ENCODE measurements at regions not wholly inside any gene's neighbourhood (a gene's known extent, or its start where the extent isn't known, plus 50 kb on each side); places are given as distances from the start of the nearest gene placed in this dataset.
"Not testable (repeated sequence)": the region's sequence is repeated elsewhere in the genome, so short reads cannot be mapped to it uniquely, and the experiment has no call there.

DNA sequence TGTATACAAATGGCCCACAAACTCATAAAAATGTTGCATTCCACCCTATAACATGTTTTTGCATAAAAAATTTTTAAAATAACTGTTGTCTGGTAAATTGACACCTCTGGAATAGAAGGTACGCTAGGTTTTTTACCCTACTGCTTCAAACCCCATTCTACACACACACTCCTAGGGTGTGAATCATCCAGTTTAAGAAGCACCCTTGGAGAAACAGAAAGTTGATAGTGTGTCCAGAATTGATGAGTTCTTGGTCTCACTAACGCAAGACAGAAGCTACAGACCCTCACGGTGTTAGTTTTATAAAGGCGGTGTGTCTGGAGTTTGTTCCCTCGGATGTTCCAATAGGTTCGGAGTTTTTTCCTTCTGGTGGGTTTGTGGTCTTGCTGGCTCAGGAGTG, 158.5 kb downstream of the KLRB1 start:
- DNase-seq (ENCODE audit: low spot score): no peak
- no peaks in the 10 kb centered on the region for H3K27me3 ChIP-seq
- no peaks in the 10 kb centered on the region for H3K36me3 ChIP-seq
- H3K9me3 ChIP-seq: no peaks in the 10 kb centered on the region
- H3K4me3 ChIP-seq: no peak overlapping the region
- H3K4me1 ChIP-seq: no peaks in the 10 kb centered on the region
- TF ChIP-seq, protein P1, sequence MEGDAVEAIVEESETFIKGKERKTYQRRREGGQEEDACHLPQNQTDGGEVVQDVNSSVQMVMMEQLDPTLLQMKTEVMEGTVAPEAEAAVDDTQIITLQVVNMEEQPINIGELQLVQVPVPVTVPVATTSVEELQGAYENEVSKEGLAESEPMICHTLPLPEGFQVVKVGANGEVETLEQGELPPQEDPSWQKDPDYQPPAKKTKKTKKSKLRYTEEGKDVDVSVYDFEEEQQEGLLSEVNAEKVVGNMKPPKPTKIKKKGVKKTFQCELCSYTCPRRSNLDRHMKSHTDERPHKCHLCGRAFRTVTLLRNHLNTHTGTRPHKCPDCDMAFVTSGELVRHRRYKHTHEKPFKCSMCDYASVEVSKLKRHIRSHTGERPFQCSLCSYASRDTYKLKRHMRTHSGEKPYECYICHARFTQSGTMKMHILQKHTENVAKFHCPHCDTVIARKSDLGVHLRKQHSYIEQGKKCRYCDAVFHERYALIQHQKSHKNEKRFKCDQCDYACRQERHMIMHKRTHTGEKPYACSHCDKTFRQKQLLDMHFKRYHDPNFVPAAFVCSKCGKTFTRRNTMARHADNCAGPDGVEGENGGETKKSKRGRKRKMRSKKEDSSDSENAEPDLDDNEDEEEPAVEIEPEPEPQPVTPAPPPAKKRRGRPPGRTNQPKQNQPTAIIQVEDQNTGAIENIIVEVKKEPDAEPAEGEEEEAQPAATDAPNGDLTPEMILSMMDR (IDR thresholded peaks at IDR 0.05): no peak
- H3K27ac ChIP-seq: no peak overlapping the region

DNA sequence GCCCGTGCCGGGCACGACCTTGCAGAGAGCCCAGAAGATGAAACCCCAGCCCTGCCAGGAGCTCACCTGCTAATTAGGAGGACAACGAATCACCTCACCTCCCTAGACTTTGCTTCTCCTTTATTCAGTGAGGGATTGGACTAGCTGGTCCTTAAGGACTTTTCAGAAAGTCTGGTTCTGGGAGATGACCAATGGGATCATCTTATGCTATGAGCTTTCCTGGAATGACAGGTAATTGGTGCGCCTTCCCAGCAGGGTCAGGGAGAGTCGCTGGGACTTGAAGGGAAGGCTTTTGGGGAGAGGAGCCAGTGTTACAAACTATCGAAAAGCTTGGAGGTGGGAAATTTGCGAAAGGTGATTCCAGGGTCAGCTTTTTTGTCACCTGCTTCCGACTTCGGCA, 159.1 kb downstream of the KLRB1 start:
- H3K27me3 ChIP-seq; H3K4me1 ChIP-seq; H3K9me3 ChIP-seq; H3K36me3 ChIP-seq; DNase-seq (ENCODE audit: low spot score); H3K27ac ChIP-seq: not testable (repeated sequence)
- H3K4me3 ChIP-seq: peak overlapping the region; percentile 49 to 54

DNA sequence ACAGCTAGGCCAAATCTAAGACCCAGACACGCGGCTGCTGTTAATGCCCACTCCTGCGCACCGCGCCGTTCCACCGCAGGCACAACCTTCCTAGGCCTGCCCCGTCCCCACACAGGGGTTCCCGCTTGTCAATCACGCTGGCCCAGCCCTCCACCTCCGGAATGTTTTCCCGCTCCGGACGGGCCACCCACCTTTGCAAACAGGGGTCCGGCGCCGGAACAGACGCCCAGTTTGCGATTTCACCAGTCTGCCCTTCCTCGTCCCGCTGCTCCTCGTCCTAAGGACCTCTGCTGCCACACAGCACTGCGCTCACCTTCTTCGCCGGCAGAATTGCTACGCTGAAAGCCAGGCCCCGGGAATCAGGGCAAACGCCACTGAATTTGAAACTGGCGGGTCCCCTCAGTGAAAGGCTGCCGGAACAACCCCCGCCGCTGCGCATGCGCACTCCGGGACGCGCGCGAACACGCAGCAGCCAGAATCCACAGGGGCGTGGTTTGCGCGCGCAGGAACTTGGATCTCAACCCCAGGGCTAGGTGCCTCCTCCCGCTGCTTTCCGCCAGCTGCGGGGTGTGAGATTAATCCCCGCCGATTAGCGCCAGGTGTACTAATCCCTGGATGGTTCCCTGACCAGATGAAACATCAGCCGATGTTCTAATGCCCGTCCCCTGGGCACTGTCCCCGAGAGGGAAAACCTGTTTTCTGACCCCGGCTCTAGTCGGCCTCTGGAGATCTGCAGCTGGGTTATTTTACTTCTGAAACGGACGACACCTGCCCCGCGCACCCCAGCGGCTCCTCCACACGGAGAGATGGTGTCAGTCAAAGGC, 159.7 kb downstream of the KLRB1 start:
- Histone ChIP-seq H3K27ac (peak overlapping the region in 1 of 2 donors; percentile 1), H3K4me3 (peak overlapping the region; percentile 49 to 54)
- H3K4me1 ChIP-seq, H3K27me3 ChIP-seq, H3K9me3 ChIP-seq, H3K36me3 ChIP-seq: not testable (repeated sequence)
- peak; percentile 88 for DNase-seq (ENCODE audit: low spot score)

DNA sequence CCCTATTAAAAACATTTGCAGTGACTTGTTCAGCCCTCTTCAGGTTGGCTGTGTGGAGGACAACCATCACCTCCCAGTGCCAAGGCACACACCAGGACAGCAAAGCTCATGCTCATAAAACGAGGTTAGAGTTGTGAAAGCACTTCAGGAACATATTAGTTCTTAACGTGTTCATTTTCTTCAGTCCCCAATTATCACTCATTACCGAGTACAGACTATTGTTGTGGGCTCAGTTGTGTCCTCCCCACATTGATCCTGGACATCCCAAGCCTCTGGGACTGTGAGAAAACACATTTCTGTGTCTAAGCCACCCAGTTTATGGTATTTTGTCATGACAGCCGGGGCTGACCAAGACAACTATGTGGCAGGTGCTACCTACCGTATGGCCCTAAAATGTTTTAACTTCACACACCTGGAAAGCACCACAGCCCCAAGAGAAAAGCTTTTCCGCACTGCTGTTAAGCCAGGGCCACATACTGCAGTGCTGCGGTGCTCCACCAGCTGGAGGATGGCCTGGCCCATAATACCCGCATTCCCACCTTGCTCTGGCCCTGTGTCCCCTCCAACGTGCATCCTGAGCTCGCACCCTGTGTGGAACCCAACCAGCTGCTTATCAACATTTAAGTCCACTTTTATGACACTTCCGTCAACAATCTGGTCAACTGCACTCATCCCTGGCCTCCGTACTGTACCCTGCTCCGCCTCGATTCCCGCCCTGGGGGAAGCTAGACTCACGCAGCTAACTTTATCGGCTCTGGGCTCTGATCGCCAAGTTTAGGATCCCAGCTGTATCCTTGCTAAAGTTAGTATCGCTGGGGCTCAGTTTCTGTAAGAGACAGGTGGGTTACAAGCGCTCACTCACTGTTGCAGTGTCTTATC, 160.6 kb downstream of the KLRB1 start:
- H3K27ac ChIP-seq; H3K9me3 ChIP-seq; H3K4me1 ChIP-seq; DNase-seq (ENCODE audit: low spot score); H3K36me3 ChIP-seq; H3K27me3 ChIP-seq: not testable (repeated sequence)
- peak overlapping the region; percentile 49 to 54 for H3K4me3 ChIP-seq

DNA sequence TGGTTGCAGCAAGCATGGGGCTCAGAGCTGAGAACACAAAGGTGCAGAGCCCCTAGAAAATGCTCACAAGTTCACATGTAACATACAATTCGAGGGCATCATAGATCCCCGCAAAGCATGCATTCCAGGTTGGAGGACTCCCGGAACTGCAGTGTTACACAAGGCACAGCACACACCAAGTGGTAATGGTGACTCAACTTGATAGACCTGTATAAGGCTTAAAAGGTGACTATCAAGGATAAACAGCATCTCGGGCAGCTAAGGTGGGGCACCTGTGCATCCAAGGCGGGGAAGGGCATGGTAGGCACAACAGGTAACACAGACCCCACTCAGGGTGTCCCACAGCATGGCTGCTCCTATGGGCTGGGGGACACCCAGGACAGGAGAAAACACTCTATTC, 167.3 kb downstream of the KLRB1 start:
- not testable (repeated sequence) for H3K9me3 ChIP-seq; H3K27me3 ChIP-seq; H3K36me3 ChIP-seq; H3K4me3 ChIP-seq; H3K27ac ChIP-seq; DNase-seq (ENCODE audit: low spot score); H3K4me1 ChIP-seq

DNA sequence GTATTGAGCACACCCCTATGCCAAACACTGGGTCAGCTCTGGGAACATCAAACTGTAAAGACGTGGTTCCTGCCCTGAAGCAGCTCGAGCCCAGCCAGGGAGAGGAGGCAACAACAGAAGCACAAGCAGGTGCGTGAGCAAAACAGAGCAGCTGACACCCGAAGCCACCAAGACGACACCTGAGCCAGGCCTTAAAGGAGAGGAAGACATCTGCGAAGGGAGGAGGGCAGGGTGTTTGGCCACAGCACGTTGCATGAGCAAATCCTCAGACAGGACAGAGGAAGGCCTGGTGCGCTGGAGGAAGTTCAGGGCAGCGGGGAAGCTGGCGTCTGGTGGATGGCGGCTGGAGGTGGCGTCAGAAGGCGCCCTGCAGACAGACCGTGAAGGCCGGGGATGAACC, 172.0 kb downstream of the KLRB1 start:
- DNase-seq (ENCODE audit: low spot score); H3K27me3 ChIP-seq; H3K9me3 ChIP-seq; H3K4me3 ChIP-seq; H3K36me3 ChIP-seq; H3K27ac ChIP-seq; H3K4me1 ChIP-seq: not testable (repeated sequence)

DNA sequence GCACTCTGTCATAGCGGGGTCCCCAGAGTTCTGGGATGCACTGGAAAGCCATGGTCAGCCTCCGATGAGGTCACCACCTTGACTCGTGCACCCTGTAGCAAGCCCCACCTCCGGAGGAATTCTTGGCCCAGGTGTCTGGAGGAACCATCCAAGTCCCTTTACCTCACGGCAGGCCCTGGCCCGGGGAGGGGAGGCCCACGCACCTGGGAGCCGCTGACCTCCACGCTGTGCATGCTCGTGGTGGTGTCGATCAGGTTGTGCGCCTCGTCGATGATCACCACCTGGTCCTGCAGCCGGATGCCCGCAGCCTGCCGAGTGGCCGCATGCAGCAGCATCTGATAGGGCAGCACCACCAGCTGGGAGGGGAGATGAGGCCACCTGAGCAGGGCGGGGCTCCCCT, 177.3 kb downstream of the KLRB1 start:
- not testable (repeated sequence) for H3K27ac ChIP-seq; H3K4me3 ChIP-seq; H3K9me3 ChIP-seq; H3K4me1 ChIP-seq; H3K27me3 ChIP-seq; H3K36me3 ChIP-seq; DNase-seq (ENCODE audit: low spot score)

DNA sequence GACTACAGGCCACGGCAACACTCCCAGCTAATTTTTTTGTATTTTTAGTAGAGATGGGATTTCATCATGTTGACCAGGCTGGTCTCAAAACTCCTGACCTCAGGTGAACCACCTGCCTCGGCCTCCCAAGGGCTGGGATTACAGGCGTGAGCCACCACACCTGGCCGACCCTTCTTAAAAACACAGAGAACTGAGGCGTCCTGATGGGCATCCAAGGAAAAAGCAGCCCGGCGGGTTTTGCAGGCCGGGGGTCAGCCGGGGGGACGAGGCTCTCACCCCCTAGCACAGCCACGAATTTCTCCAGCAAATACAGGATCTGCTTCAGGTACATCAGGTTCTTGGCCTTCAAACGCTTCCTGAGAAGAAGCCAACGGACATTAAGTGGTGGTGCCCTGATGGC, 178.9 kb downstream of the KLRB1 start:
- H3K27ac ChIP-seq, H3K4me3 ChIP-seq, H3K27me3 ChIP-seq, H3K9me3 ChIP-seq, H3K36me3 ChIP-seq, H3K4me1 ChIP-seq: not testable (repeated sequence)
- peak; percentile 48 for DNase-seq (ENCODE audit: low spot score)

DNA sequence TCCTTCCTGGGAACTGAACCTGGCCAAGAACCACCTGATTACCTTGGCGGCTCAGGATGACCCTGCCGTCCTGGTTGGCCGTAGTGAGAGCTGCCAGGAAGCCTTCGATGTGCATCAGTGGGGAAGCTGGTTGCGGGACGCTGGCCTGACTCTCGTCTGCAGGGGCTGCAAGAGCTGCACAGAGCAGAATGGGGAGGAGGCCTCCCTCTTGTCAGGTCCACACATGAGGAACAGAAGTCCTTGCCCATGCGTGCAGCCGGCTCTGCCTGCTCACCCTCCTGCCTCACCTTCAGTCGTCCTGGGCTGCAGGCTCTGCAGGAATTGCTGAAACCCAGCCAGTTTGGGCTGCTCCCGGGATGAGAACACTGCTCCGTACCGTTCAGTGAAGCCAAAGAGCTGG, 182.3 kb downstream of the KLRB1 start:
- DNase-seq (ENCODE audit: low spot score); H3K27ac ChIP-seq; H3K4me3 ChIP-seq; H3K9me3 ChIP-seq; H3K4me1 ChIP-seq; H3K27me3 ChIP-seq; H3K36me3 ChIP-seq: not testable (repeated sequence)

DNA sequence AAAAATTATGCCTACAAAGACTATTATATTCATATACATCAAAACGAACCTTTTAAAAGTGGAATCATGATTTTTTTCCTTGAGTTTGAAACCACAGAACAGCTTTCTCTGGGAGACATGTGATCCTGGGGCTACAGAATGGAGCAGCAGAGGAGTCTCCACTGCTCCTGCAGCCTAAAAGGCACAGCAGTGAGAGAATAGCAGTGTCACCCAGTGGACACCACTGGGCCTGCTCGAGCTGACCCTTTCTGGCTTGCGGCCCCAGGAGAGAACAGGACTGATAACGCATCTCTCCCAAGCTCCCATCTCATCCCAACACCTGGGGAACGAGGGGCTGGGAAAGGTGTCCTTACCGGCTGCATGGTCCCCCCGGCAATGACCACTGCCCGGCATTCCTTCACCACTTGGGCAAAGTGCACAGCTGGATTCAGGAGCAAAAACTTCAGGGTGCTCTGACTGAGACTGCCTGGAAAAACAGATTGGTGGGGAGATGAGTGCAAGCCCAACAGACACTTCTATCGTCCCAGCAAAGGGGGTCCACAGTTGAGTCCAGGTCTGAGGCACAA, 183.5 kb downstream of the KLRB1 start:
- H3K27me3 ChIP-seq, H3K9me3 ChIP-seq, H3K27ac ChIP-seq, H3K4me1 ChIP-seq, H3K4me3 ChIP-seq, H3K36me3 ChIP-seq: not testable (repeated sequence)
- peak; percentile 42 for DNase-seq (ENCODE audit: low spot score)

DNA sequence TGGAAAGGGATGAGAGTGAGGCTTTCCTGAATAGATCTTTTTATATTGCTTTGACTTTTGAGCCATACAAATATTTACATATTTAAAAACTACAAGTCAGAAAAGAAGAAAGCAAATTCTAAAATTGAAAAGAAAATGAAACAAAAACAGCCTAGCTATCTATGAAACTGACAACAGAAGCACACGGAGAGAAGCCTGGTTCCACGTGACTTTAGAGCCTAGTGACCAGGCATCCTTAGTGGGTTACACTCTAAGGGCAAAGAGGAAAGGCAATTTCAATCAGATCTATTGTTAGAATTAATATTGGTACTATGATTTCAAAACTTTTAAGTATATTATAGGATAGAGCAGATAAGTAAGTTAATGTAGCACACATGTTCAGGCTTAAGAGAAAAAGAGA, 185.0 kb downstream of the KLRB1 start:
- H3K27ac ChIP-seq; H3K27me3 ChIP-seq; H3K9me3 ChIP-seq; DNase-seq (ENCODE audit: low spot score); H3K36me3 ChIP-seq; H3K4me1 ChIP-seq; H3K4me3 ChIP-seq: not testable (repeated sequence)

DNA sequence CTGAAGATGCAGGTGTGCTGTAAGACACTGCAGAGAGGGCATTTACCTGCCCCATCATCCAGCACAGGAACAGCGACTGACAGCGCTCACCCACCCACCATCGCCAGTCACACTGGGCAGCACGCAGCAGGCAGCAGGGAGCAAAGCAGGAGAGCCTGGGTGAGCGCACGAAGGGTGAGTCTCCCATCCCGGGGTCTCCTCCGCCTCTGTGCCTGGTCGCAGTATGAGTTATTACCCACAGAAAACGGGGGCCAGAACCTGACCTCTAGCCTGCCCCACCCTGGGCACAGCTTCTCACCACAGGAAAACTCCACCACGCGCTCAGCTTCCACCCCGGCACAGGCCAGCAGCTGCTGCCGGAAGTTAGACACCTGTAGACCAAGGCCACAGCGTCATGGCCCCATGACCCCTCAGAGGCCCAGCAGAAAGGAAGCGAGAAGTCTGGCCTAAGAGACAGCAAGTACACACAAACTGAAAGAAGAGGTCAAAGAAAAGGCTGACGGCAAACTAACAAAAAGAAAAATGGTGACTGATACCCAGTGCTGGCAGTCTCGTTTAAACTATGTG, 186.1 kb downstream of the KLRB1 start:
- not testable (repeated sequence) for H3K27ac ChIP-seq; H3K36me3 ChIP-seq; H3K27me3 ChIP-seq; DNase-seq (ENCODE audit: low spot score); H3K4me1 ChIP-seq; H3K9me3 ChIP-seq; H3K4me3 ChIP-seq

DNA sequence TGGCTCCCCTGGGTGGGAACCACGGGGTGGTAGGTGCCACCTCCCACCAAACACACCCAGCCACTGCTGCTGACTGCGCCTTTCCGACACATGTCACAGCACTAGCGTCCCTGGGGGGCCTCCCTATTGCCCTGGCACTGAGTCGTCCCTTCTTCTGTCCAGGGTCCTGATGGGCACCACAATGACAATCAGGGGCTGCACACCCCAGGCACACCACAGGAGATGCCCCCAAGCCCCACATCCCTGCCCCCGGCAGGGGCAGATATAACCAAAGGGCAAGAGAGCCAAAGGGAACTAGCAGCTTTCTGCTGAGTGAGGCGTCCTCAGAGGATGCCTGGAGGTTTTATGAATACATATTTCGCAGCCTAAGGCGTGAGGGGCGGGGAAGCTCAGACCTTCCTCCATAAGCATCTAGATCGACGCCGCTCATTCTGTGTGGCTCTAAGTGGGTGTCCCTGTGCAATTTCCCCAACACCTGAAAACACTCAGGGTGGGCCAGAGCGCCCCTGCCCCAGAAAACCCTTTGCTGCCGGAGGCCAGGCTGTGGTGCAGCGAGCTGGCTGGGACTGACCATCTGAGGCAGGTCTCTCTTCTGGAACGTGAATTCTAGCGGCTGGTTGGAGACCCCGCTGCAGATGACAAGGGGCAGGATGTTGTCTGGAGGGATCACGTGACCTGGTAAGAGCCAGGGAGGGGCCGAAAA, 186.7 kb downstream of the KLRB1 start:
- not testable (repeated sequence) for H3K4me1 ChIP-seq; H3K36me3 ChIP-seq; H3K9me3 ChIP-seq; DNase-seq (ENCODE audit: low spot score); H3K27ac ChIP-seq; H3K4me3 ChIP-seq; H3K27me3 ChIP-seq

Measured in right atrium auricular region (tissue), 2 donors.